Right cardiac atrium (tissue), 5 donors: ENCODE measurements at regions not wholly inside any gene's neighbourhood (a gene's known extent, or its start where the extent isn't known, plus 50 kb on each side); places are given as distances from the start of the nearest gene placed in this dataset.

Source experiments
- ATAC-seq, 2 donors: fragments of 200-7000 bp; cut with Tn5 transposase; one replicate each; pipeline versions ENCODE4 v1.8.0 to v1.9.1; 2020; ENCODE audit warnings: moderate library complexity in 2 of 2, mild to moderate bottlenecking in 1 of 2
- DNase-seq, 3 donors: peaks; one replicate each; pipeline ENCODE4 v3.0.0-alpha.2; 2020
- H3K27ac ChIP-seq: one replicate; pipeline ENCODE4 v1.5.1; 2013; ENCODE audit warnings: mild to moderate bottlenecking, low read length, control low read depth, moderate library complexity
- H3K27me3 ChIP-seq: one replicate; pipeline ENCODE4 v1.6.1; 2013; ENCODE audit not compliant: control insufficient read depth, insufficient read depth
- H3K4me1 ChIP-seq: one replicate; pipeline ENCODE4 v1.6.1; 2013; ENCODE audit warnings: low read length; ENCODE audit not compliant: control insufficient read depth, insufficient read depth
- H3K4me3 ChIP-seq: one replicate; pipeline ENCODE4 v1.5.1; 2013; ENCODE audit warnings: low read length, control low read depth
- H3K9me3 ChIP-seq: one replicate; pipeline ENCODE4 v1.6.1; 2013; ENCODE audit warnings: low read length; ENCODE audit not compliant: control insufficient read depth
- WGBS: extraction: QIAGEN DNeasy Blood & Tissue Kit; methylation state at CpG from one replicate; pipeline ENCODE4 v1.1.7; 2013; 5-methylcytosine and 5-hydroxymethylcytosine counted together
- intact Hi-C, 4 donors: fragments of 100-400 bp; cut with DNase I; formaldehyde crosslinking; loops; one replicate each; pipeline versions ENCODE4 v1.11.0 to v1.14.0; 2022 to 2023
- donor health status: healthy with polysubstance abuse.
- donor health status: DM: no; HTN: yes; CAD: no.
- donor health status: DM: no; HTN: no; CAD: no.
- donor health status: DM: no; HTN: yes; CAD: no; lungs with severe emphysema.
- donor health status: DM: yes; HTN: yes; CAD: no.

DNA sequence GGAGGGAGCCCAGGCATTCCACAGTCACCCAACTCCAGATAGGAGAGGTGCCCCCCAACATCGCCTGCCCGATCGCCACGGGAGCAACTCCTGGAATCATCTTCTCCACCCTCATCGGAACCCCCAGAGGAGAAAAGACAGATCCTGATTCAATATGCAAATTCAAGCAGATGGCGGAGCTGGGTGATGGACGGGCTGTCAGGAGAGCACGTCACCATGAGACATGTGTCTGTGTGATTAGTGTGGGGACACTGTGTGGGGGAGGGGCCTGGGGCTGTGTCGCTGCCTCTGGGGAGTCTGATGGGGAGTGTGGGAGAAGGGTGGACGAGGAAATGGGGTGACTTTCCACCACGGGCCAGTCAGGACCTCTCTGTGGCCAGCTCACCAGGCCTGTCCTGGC is 90.2 kb upstream of the CSF3R start:
- ATAC-seq (no peak), DNase-seq (no peak)
- H3K27ac ChIP-seq: no peak overlapping the region
- H3K4me1 ChIP-seq: no peaks in the 10 kb centered on the region
- no peak overlapping the region for H3K4me3 ChIP-seq
- intact Hi-C loops: loop anchor here in 1 of 4 donors (10.0 kb wide), 1 partner anchor 862 kb away; no protein-coding TSS in a partner anchor
- 32% methylated on average over 11 of the region's 11 CpGs for WGBS
- H3K27me3 ChIP-seq: no peaks in the 10 kb centered on the region
- no peaks in the 10 kb centered on the region for H3K9me3 ChIP-seq

DNA sequence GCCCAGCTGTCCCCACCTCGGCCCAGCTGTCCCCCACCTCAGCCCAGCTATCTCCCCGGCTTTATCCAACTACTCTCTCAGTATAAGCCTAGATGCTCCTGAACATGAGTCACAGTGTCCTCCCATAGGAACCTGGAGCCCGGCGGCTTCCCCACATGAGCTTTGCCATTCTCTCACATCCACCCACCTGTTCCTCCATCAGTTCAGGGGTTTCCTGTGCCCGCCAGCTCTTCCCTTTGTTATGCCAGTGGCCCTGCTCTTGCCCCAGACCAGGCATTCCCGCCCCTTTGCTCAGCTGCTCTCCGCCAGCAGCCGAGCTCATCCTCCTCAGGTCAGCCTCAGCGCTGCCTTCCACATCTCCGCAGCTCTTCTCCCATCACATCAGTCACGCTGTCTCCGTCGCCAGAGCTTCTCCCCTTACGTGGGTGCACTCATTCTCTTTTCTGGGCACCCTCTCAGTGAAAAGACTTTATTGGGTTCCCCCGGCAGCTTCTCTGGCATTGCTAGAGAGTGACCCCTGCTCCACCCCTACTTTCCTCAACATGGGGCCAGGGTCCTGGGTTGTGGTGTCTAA is 89.5 kb upstream of the CSF3R start:
- H3K9me3 ChIP-seq: no peaks in the 10 kb centered on the region
- intact Hi-C loops: loop anchor here in 1 of 4 donors (10.0 kb wide), 1 partner anchor 863 kb away; no protein-coding TSS in a partner anchor
- no peaks in the 10 kb centered on the region for H3K4me1 ChIP-seq
- no peaks in the 10 kb centered on the region for H3K27me3 ChIP-seq
- ATAC-seq (no peak), DNase-seq (no peak)
- no peak overlapping the region for H3K4me3 ChIP-seq
- 34% methylated on average over 15 of the region's 15 CpGs for WGBS
- no peak overlapping the region for H3K27ac ChIP-seq

DNA sequence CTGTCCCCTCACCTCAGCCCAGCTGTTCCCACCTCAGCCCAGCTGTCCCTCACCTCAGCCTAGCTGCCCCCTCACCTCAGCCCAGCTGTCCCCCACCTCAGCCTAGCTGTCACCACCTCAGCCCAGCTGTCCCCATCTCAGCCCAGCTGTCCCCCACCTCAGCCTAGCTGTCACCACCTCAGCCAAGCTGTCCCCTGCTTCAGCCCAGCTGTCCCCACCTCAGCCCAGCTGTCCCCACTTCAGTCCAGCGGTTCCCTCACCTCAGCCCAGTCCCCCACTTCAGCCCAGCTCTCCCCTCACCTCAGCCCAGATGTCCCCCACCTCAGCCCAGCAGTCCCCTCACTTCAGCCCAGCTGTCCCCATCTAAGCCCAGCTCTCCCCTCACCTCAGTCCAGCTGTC is 88.4 kb upstream of the CSF3R start:
- no peaks in the 10 kb centered on the region for H3K9me3 ChIP-seq
- intact Hi-C loops: loop anchor here in 1 of 4 donors (10.0 kb wide), 1 partner anchor 864 kb away; no protein-coding TSS in a partner anchor
- H3K27ac ChIP-seq: no peak overlapping the region
- 59% methylated on average over 1 of the region's 1 CpG for WGBS
- ATAC-seq (no peak), DNase-seq (no peak)
- H3K27me3 ChIP-seq: no peaks in the 10 kb centered on the region
- H3K4me3 ChIP-seq: no peak overlapping the region
- H3K4me1 ChIP-seq: no peaks in the 10 kb centered on the region

DNA sequence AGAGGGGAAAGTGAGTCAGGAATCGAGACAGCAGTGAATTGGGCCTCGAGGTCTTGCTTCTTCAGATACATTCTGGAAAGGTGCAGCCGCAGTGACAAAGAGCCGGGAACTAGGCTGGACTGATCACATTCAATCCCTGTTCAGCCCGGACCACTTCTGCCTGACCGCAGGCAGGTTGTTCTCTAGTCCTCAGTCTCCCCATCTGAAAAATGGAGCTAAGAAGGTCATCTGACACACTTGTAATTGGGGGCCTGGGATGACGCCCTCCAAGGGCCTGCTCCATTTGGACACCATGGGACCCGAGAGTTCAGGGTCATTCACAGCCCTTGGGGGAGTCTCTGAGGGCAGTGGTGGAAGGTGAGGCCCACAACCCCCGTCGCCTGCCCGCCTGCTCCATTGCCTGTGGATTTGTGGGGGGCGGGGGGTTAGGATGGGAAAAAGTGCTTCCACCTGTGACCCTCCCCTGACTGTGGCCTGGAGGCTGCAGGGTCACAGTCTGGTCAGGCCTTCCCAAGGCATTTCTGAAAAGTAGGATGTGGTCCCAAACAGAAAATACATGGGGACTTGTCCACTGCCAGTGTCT is 87.9 kb upstream of the CSF3R start:
- Histone ChIP-seq H3K4me3 (no peak overlapping the region), H3K27me3 (no peaks in the 10 kb centered on the region), H3K4me1 (no peaks in the 10 kb centered on the region), H3K9me3 (no peaks in the 10 kb centered on the region), H3K27ac (no peak overlapping the region)
- no peak for ATAC-seq
- DNase-seq: no peak
- intact Hi-C loops: loop anchor here in 1 of 4 donors (10.0 kb wide), 1 partner anchor 864 kb away; no protein-coding TSS in a partner anchor
- WGBS: 87% methylated on average over 12 of the region's 12 CpGs

DNA sequence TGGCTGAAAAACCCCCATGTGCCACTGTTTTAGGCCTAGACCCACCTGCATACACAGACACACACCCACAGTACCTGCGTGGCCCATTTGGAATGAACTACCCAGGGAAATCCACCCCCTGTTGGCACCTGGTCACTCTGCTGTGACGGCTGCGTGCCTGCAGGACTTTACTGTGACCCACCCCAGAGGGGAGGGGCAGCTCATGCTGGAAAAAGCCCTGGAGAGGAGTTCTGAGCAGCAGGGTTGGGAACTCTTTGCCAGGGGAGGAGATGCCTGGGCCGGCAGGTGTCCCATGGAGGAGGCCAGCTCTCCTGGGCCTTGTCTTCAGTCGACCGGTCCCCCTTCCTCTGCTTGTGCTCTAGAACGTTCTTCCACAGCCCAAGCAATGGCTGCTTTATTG is 87.3 kb upstream of the CSF3R start:
- Histone ChIP-seq H3K9me3 (no peaks in the 10 kb centered on the region), H3K4me3 (no peak overlapping the region), H3K27me3 (no peaks in the 10 kb centered on the region), H3K27ac (no peak overlapping the region), H3K4me1 (no peaks in the 10 kb centered on the region)
- DNase-seq (no peak), ATAC-seq (no peak)
- WGBS: 49% methylated on average over 7 of the region's 7 CpGs
- intact Hi-C loops: loop anchor here in 1 of 4 donors (10.0 kb wide), 1 partner anchor 865 kb away; no protein-coding TSS in a partner anchor

DNA sequence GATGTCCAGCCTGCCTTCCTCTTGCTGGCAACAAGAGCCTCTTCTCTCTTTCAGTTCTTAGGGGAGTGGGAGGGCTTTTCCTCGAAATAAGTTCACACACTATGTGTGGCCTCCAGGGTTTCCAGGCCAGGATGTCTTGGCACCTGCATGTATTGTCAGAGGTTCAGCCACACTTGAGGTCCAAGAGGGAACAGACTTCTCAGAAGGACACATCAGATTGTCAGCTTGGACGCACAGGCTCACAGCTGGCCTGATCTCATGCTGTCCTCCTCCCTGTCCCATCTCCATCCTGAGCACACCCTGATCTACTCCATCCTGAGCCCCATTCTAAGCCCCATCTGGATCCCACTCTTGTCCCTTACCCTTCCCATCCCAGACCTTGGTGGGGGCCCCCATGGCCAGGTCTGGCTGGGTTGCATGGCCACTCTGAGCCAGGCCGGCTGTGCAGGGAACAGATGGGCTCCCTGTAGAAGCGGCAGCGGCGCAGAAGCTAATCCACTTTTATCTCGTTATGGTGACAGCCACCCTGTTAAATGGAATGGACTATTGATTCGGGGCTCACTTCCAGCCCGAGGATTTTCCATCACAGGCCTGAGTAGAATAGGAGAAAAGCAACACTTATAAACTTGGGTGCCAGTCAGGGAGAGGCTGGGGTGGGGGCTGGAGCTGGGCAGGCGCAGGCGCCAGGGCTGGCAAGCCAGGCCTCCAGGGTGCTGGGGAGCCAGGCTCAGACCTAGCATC is 85.1 kb upstream of the CSF3R start:
- no peak for DNase-seq
- intact Hi-C loops: no loop called here
- no peaks in the 10 kb centered on the region for H3K9me3 ChIP-seq
- ATAC-seq: peak in 1 of 2 donors; percentile 34
- 59% methylated on average over 11 of the region's 11 CpGs for WGBS
- H3K27ac ChIP-seq: no peak overlapping the region
- no peaks in the 10 kb centered on the region for H3K27me3 ChIP-seq
- H3K4me3 ChIP-seq: no peak overlapping the region
- no peaks in the 10 kb centered on the region for H3K4me1 ChIP-seq

DNA sequence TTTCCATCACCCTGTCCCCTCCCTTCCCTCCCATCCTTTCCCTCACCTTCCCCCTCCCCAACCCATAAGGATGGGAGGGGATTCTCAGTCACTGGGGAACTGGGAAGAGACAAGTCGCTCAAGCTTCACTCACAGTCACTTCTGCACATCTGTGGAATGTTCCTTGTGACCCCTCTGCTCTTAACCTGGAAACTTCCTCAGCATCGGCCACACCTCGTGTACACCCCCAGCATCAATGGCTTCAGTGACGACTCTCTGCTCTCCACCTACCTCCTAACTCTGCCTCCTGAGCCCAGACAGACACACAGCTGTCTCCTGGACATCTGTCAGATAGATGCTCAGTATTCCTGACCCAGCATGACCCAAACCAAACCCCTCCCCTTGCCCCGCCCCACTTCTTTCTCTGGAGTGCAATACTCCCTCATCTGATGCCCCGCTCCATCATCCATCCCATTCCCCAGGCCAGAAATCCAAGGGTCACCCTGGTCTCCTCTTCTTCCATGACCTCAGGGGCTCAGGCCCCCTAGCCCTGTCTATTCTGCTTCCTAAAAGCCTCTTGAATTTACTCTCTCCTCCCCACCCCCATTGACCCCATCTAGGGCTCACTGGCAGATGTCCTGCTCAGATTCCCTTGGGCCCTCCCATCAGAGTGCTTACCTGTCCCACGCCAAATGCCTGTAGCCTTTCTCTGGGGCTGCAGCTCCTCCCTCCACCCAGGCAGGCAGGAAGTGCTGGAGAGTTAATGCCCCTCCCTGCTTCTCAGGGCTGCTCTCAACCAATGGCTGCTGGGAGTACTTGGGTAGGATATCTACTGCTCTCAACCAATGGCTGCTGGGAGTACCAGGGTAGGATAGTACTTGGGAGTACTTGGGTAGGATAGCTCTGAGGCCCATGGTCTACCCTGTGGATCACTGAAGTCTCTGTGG is 83.1 kb upstream of the CSF3R start:
- intact Hi-C loops: no loop called here
- Histone ChIP-seq H3K9me3 (no peaks in the 10 kb centered on the region), H3K4me1 (no peaks in the 10 kb centered on the region), H3K27me3 (no peaks in the 10 kb centered on the region), H3K4me3 (no peak overlapping the region), H3K27ac (no peak overlapping the region)
- DNase-seq: no peak
- WGBS: 58% methylated on average over 7 of the region's 7 CpGs
- no peak for ATAC-seq

DNA sequence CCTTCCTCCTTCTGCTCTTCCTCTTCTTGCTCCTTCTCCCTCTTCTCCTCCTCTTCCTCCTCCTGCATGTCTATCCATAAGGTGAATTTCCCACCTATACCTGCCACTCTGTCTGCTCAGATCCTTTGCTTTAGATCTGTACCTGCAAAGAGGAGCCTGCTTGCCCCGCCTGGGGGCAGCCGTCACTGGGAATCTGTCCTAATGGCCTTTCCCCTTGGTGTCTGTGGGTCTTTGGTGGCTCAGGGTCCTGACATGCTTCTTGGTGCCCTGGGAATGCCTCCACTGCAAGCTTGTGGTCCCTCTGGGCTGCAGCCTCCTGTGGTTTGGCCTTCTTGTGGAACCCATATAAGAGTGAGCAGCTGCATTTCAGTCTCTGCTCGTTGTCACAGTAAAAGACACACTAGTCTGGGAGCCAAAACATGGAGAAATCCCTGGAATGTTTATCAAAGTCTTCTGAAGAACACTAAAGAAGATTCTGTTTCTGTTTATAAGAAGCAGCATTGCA is 79.5 kb upstream of the CSF3R start:
- Histone ChIP-seq H3K27me3 (no peaks in the 10 kb centered on the region), H3K4me1 (no peaks in the 10 kb centered on the region), H3K9me3 (no peaks in the 10 kb centered on the region), H3K27ac (no peak overlapping the region), H3K4me3 (no peak overlapping the region)
- ATAC-seq (no peak), DNase-seq (no peak)
- WGBS: 50% methylated on average over 3 of the region's 3 CpGs
- intact Hi-C loops: no loop called here

DNA sequence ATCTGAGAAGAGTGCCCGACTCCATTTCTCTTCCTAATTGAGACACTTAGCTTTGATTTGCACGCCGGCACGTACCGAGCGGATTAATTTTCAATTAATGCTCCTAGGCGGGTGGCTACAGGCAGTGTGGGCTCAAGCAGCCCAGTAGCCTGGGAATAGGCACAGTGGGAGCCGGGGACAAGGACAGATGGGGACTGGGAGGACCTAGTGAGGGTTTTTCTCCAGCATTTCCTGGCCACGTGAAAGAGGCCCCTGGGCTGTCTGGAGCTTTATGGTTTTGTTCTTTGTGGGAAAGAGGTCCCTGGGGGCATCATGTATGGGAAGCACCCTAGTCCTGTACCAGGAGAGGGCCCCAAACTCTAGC is 78.6 kb upstream of the CSF3R start:
- H3K4me3 ChIP-seq: no peak overlapping the region
- H3K27me3 ChIP-seq: no peaks in the 10 kb centered on the region
- no peak for ATAC-seq
- no peaks in the 10 kb centered on the region for H3K9me3 ChIP-seq
- H3K27ac ChIP-seq: no peak overlapping the region
- 85% methylated on average over 9 of the region's 9 CpGs for WGBS
- no peak for DNase-seq
- no peaks in the 10 kb centered on the region for H3K4me1 ChIP-seq
- intact Hi-C loops: no loop called here

DNA sequence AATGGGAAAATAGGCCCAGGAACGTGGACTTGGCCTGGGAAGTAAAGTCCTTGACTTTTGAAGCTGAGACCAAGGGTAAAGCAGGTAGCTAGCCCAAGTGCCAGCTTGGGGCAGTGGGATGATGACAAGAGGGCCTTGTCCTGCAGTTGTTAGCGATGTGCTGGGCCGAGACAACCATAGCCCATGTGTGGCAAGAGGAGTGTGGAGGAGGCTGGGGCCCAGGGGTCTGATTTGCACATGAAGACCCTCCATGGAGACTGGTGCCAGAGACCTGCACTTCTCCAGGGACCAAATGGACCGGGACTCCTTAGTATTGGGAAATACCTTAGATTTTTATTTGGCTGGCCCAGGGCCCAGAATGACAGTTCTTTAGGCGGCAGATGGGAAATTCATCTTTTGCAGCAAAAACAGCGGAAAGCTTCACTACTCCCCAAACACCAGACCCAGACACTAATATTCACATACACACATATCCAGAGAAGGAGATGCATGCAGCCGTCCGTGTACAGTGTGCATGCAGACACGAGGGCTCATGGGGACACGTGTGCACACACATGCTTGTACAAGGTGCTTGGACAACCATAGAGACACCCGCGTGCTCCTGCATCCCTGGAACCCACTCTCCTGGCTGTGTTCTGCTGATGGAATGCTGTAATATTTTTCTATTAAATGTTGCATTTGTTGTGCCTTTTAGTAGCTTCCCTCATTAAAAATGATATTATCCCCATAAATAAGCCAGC is 78.1 kb upstream of the CSF3R start:
- H3K27me3 ChIP-seq: no peaks in the 10 kb centered on the region
- no peak overlapping the region for H3K4me3 ChIP-seq
- ATAC-seq: no peak
- no peaks in the 10 kb centered on the region for H3K9me3 ChIP-seq
- intact Hi-C loops: no loop called here
- no peak for DNase-seq
- H3K4me1 ChIP-seq: no peaks in the 10 kb centered on the region
- H3K27ac ChIP-seq: no peak overlapping the region
- 78% methylated on average over 12 of the region's 12 CpGs for whole genome bisulfite sequencing
